Osteoblast (primary cell): ENCODE measurements at regions not wholly inside any gene's neighbourhood (a gene's known extent, or its start where the extent isn't known, plus 50 kb on each side); places are given as distances from the start of the nearest gene placed in this dataset.

ENCODE experiments used
- DNase-seq: peaks from one replicate; pipeline ENCODE4 v3.0.0; 2011; ENCODE audit warnings: low spot score, mixed read lengths; ENCODE audit not compliant: insufficient read length; ENCODE audit errors: missing footprints
- H2AFZ ChIP-seq: 2 replicates; pipeline ENCODE4 v1.6.0; 2011; ENCODE audit warnings: mild to moderate bottlenecking, low read length
- H3K27ac ChIP-seq: 2 replicates; pipeline ENCODE4 v1.5.1; 2011; ENCODE audit warnings: mild to moderate bottlenecking, low read depth, low read length, moderate library complexity
- H3K27me3 ChIP-seq: 2 replicates; pipeline ENCODE4 v1.6.0; 2012; ENCODE audit warnings: mild to moderate bottlenecking, control low read depth, inconsistent platforms, low read length, moderate library complexity; ENCODE audit not compliant: insufficient read depth
- H3K36me3 ChIP-seq: 2 replicates; pipeline ENCODE4 v1.5.1; 2011; ENCODE audit warnings: mild to moderate bottlenecking, low read length, control low read depth, moderate library complexity; ENCODE audit not compliant: insufficient read depth
- H3K4me1 ChIP-seq: 2 replicates; pipeline ENCODE4 v1.5.1; 2011; ENCODE audit warnings: mild to moderate bottlenecking, low read length, control low read depth, moderate library complexity; ENCODE audit not compliant: insufficient read depth
- H3K4me2 ChIP-seq: 2 replicates; pipeline ENCODE4 v1.6.0; 2011; ENCODE audit warnings: mild to moderate bottlenecking, low read length; ENCODE audit not compliant: insufficient read depth
- H3K4me3 ChIP-seq: fragments of 200-600 bp; sonication (generic); 3 replicates; pipeline ENCODE4 v1.5.1; 2012; ENCODE audit warnings: mild to moderate bottlenecking, low read length, inconsistent platforms; ENCODE audit not compliant: insufficient read depth
- H3K79me2 ChIP-seq: 2 replicates; pipeline ENCODE4 v1.6.0; 2012; ENCODE audit warnings: mild to moderate bottlenecking, low read length, control low read depth, inconsistent platforms; ENCODE audit not compliant: insufficient read depth
- H3K9me3 ChIP-seq: 2 replicates; pipeline ENCODE4 v1.5.1; 2011; ENCODE audit warnings: low read depth, low read length, control low read depth
- H4K20me1 ChIP-seq: 2 replicates; pipeline ENCODE4 v1.6.0; 2012; ENCODE audit warnings: mild to moderate bottlenecking, low read length, control low read depth; ENCODE audit not compliant: insufficient read depth
- TF ChIP-seq, protein P1 (sequence below): IDR thresholded peaks from 2 replicates; pipeline ENCODE4 v1.5.1; 2011; ENCODE audit warnings: mild to moderate bottlenecking, low read depth, low read length, moderate library complexity; ENCODE audit errors: extremely low read depth

DNA sequence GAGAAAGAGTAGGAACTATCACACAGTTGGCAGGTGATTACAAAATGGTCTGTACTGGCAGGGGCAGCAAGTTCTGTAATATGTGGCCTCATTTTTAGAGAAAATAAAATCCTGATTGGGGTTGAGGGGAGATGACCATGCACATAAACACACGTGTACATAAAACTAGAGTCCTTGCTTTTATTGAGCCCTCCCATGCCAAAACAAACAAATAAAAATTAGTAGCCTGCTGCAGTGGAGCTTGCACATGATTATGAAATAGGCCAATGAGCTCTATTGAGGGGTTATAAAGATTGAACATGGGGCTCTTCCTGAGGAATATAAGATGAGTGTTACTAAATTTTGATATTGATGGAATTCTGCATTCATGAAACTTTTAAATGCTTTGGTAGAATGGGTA lies 248.4 kb downstream of the ELAVL2 start:
- Histone ChIP-seq H3K36me3 (no peaks in the 10 kb centered on the region), H3K4me3 (no peak overlapping the region), H3K4me2 (no peak overlapping the region), H3K79me2 (no peaks in the 10 kb centered on the region), H3K9me3 (no peaks in the 10 kb centered on the region), H3K27ac (no peak overlapping the region), H3K27me3 (no peaks in the 10 kb centered on the region), H3K4me1 (no peaks in the 10 kb centered on the region), H4K20me1 (no peaks in the 10 kb centered on the region), H2AFZ (no peak overlapping the region)
- no peak for DNase-seq
- TF ChIP-seq, protein P1, sequence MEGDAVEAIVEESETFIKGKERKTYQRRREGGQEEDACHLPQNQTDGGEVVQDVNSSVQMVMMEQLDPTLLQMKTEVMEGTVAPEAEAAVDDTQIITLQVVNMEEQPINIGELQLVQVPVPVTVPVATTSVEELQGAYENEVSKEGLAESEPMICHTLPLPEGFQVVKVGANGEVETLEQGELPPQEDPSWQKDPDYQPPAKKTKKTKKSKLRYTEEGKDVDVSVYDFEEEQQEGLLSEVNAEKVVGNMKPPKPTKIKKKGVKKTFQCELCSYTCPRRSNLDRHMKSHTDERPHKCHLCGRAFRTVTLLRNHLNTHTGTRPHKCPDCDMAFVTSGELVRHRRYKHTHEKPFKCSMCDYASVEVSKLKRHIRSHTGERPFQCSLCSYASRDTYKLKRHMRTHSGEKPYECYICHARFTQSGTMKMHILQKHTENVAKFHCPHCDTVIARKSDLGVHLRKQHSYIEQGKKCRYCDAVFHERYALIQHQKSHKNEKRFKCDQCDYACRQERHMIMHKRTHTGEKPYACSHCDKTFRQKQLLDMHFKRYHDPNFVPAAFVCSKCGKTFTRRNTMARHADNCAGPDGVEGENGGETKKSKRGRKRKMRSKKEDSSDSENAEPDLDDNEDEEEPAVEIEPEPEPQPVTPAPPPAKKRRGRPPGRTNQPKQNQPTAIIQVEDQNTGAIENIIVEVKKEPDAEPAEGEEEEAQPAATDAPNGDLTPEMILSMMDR = no peak

DNA sequence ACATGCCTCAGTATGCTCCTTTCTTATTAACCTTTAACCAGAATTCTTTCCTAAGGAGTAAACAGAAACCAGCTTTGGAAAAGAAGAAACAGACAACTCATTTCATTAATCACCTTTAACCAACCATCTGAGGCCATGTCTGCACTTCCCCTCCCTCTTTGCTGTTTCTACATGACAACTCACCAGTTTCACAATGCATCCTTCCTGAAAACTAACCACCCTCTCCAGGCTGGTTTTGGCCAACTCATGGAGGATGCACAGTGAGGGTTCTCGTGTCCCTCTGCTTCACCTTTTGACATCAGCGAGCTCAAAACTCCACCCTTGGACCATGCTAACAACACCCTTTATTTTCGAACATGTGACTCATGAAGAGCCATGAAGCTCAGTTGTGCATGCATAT lies 244.1 kb downstream of the ELAVL2 start:
- H4K20me1 ChIP-seq = no peaks in the 10 kb centered on the region
- no peaks in the 10 kb centered on the region for H3K27me3 ChIP-seq
- H3K27ac ChIP-seq = no peak overlapping the region
- H3K4me1 ChIP-seq = no peaks in the 10 kb centered on the region
- H3K4me3 ChIP-seq = no peak overlapping the region
- H3K79me2 ChIP-seq = no peaks in the 10 kb centered on the region
- TF ChIP-seq, protein P1 = no peak
- no peak for DNase-seq
- H3K9me3 ChIP-seq = no peaks in the 10 kb centered on the region
- H3K36me3 ChIP-seq = no peaks in the 10 kb centered on the region
- no peak overlapping the region for H3K4me2 ChIP-seq
- no peak overlapping the region for H2AFZ ChIP-seq

DNA sequence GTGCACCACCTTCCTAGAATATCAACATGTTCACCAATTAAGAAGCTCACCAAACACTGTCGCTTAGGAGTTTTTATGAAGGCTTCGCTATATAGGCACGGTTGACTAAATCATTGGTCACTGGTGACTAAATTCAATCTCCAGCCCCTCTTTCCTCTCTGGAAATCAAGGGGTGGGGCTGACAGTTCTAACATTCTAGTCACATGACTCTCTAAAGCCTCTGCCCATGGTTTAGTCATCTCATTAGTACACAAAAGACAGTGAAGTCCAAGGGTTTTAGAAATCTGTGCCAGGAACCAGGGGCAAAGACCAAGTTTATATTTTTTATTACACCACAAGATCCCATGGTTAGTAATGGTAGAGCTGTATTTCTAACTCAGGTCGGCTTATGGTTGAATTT lies 243.2 kb downstream of the ELAVL2 start:
- Histone ChIP-seq H3K4me1 (no peaks in the 10 kb centered on the region), H3K27me3 (no peaks in the 10 kb centered on the region), H4K20me1 (no peaks in the 10 kb centered on the region), H2AFZ (no peak overlapping the region), H3K4me2 (no peak overlapping the region), H3K4me3 (no peak overlapping the region), H3K9me3 (no peaks in the 10 kb centered on the region), H3K27ac (no peak overlapping the region), H3K36me3 (no peaks in the 10 kb centered on the region), H3K79me2 (no peaks in the 10 kb centered on the region)
- TF ChIP-seq, protein P1 = no peak
- no peak for DNase-seq

DNA sequence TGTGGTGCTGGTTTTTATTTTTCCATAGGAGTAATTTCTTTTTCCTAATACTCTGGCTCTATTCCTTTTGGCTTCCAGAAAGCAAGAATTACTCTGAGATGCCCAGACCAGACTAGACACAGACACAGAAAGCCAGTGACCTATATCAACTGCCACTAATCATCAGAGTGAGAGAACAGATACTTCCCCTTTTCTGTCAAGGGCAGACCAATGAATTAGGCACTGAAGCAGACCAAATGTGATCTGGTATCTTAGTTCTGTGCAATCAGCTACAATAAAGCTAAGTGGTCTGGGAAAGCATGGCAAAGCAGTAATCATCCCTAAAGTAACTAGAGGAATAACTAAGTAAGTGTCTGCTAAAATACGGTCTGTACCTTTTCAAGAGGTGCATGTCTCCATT lies 239.1 kb downstream of the ELAVL2 start:
- DNase-seq = no peak
- no peaks in the 10 kb centered on the region for H3K9me3 ChIP-seq
- no peak overlapping the region for H2AFZ ChIP-seq
- H3K4me3 ChIP-seq = no peak overlapping the region
- TF ChIP-seq, protein P1 = no peak
- H3K4me2 ChIP-seq = no peak overlapping the region
- no peaks in the 10 kb centered on the region for H3K79me2 ChIP-seq
- H3K27me3 ChIP-seq = no peaks in the 10 kb centered on the region
- no peak overlapping the region for H3K27ac ChIP-seq
- H3K4me1 ChIP-seq = no peaks in the 10 kb centered on the region
- H3K36me3 ChIP-seq = no peaks in the 10 kb centered on the region
- H4K20me1 ChIP-seq = no peaks in the 10 kb centered on the region
